A549 (cell line): ENCODE measurements at regions not wholly inside any gene's neighbourhood (a gene's known extent, or its start where the extent isn't known, plus 50 kb on each side); places are given as distances from the start of the nearest gene placed in this dataset.

ENCODE experiments used
- ATAC-seq, 2 experiments: fragments of 200-7000 bp in 1 of 2; fragments of >200 bp in 1 of 2; cut with Nextera tagmentation in 1 of 2; cut with Tn5 transposase in 1 of 2; 3 replicates each; pipeline versions ENCODE4 v1.8.0 to v1.9.1; 2018 to 2020; ENCODE audit warnings: mild to moderate bottlenecking in 1 of 2, moderate library complexity in 1 of 2
- CTCF ChIA-PET: fragments of 300-600 bp; sonication (Branson Sonifier 250); formaldehyde crosslinking; extraction: SDS; loops from one replicate; lab custom pipeline; 2021; ENCODE audit warnings: antibody characterized with exemption, inconsistent platforms; lab: Yijun Ruan, JAX
- POLR2A ChIA-PET: fragments of 350-600 bp; formaldehyde crosslinking; extraction: SDS; loops from one replicate; lab custom pipeline; 2021; ENCODE audit warnings: antibody characterized with exemption, inconsistent platforms; lab: Yijun Ruan, JAX
- DNase-seq, 2 experiments: peaks; one replicate each; pipeline versions ENCODE4 v3.0.0 to v3.0.0-alpha.2; 2011 to 2016; ENCODE audit warnings: low read depth in 1 of 2, low spot score in 1 of 2
- FAIRE-seq: peaks from 2 replicates; lab custom pipeline; 2011; peaks lifted over from hg19 to GRCh38; lab: Jason Lieb, UNC
- H3K27ac ChIP-seq, 2 experiments: fragments of >200 bp; sonication (Bioruptor Twin); formaldehyde crosslinking; 3 replicates each; pipeline ENCODE4 v1.5.1; 2016 to 2017
- H3K4me1 ChIP-seq: fragments of >200 bp; sonication (Bioruptor Twin); formaldehyde crosslinking; 3 replicates; pipeline ENCODE4 v1.6.1; 2016
- H3K4me2 ChIP-seq: fragments of >200 bp; sonication (Bioruptor Twin); formaldehyde crosslinking; 3 replicates; pipeline ENCODE4 v1.6.1; 2016
- H3K4me3 ChIP-seq: fragments of >200 bp; sonication (Bioruptor Twin); formaldehyde crosslinking; 3 replicates; pipeline ENCODE4 v1.5.1; 2016
- H3K9me3 ChIP-seq: fragments of >200 bp; sonication (Bioruptor Twin); formaldehyde crosslinking; 3 replicates; pipeline ENCODE4 v1.6.1; 2016
- CEBPB ChIP-seq, 2 experiments: fragments of >200 bp in 1 of 2; sonication (Bioruptor Twin) in 1 of 2; formaldehyde crosslinking in 1 of 2; IDR thresholded peaks; 2 replicates each; pipeline ENCODE4 v1.6.1; 2012 to 2016
- CHD2 ChIP-seq: fragments of 150-350 bp; IDR thresholded peaks from 2 replicates; pipeline ENCODE4 v1.6.1; 2014; ENCODE audit warnings: low read length; ENCODE audit not compliant: partially characterized antibody
- CHD4 ChIP-seq: fragments of 200-600 bp; sonication (generic); IDR thresholded peaks from 2 replicates; pipeline ENCODE4 v1.6.1; 2016; ENCODE audit warnings: antibody characterized with exemption, mild to moderate bottlenecking, borderline replicate concordance
- ELK1 ChIP-seq: fragments of 150-350 bp; IDR thresholded peaks from 2 replicates; pipeline ENCODE4 v1.6.1; 2014; ENCODE audit warnings: low read depth, mild to moderate bottlenecking, low read length
- EP300 ChIP-seq, 2 experiments: fragments of >200 bp; sonication (Bioruptor Twin); formaldehyde crosslinking; IDR thresholded peaks; 2 replicates in 1 of 2; 3 replicates in 1 of 2; pipeline ENCODE4 v1.6.1; 2016 to 2017
- FOSB ChIP-seq: fragments of 250-450 bp; sonication (Bioruptor Pico); IDR thresholded peaks from 2 replicates; pipeline ENCODE4 v1.5.0; 2020; ENCODE audit warnings: mild to moderate bottlenecking, moderate library complexity
- HDAC2 ChIP-seq: fragments of 200-600 bp; sonication (generic); IDR thresholded peaks from 2 replicates; pipeline ENCODE4 v1.6.1; 2016
- JUNB ChIP-seq: fragments of >200 bp; sonication (Bioruptor Twin); formaldehyde crosslinking; IDR thresholded peaks from 2 replicates; pipeline ENCODE4 v1.6.1; 2016
- KDM1A ChIP-seq: fragments of 200-600 bp; sonication (generic); IDR thresholded peaks from 2 replicates; pipeline ENCODE4 v1.6.1; 2016; ENCODE audit warnings: low read depth, mild to moderate bottlenecking
- KDM5A ChIP-seq: fragments of 200-600 bp; sonication (generic); IDR thresholded peaks from 2 replicates; pipeline ENCODE4 v1.6.1; 2016; ENCODE audit warnings: antibody characterized with exemption, mild to moderate bottlenecking
- MAZ ChIP-seq: fragments of 150-350 bp; IDR thresholded peaks from 2 replicates; pipeline ENCODE4 v1.6.1; 2014; ENCODE audit warnings: antibody characterized with exemption, low read depth, low read length, borderline replicate concordance
- PHF8 ChIP-seq: fragments of 200-600 bp; sonication (generic); IDR thresholded peaks from 2 replicates; pipeline ENCODE4 v1.6.1; 2016; ENCODE audit warnings: low read depth, mild to moderate bottlenecking, antibody characterized with exemption, moderate library complexity, borderline replicate concordance
- POLR2A ChIP-seq: IDR thresholded peaks from 2 replicates; pipeline ENCODE4 v1.6.1; 2012; ENCODE audit warnings: mild to moderate bottlenecking, low read length
- RFX5 ChIP-seq: fragments of 450-650 bp; IDR thresholded peaks from 2 replicates; pipeline ENCODE4 v1.7.1; 2014; ENCODE audit warnings: antibody characterized with exemption, mild to moderate bottlenecking, moderate library complexity
- SMC3 ChIP-seq: fragments of >200 bp; sonication (Bioruptor Twin); formaldehyde crosslinking; IDR thresholded peaks from 3 replicates; pipeline ENCODE4 v1.6.1; 2018; ENCODE audit warnings: inconsistent platforms
- TFCP2L1 ChIP-seq: fragments of 250-450 bp; sonication (Bioruptor Pico); IDR thresholded peaks from 2 replicates; pipeline ENCODE4 v1.5.0; 2021; ENCODE audit warnings: mild to moderate bottlenecking
- WGBS: methylation state at CpG from one replicate; pipeline ENCODE4 v1.1.6; 2017; ENCODE audit errors: missing lambda C conversion rate; 5-methylcytosine and 5-hydroxymethylcytosine counted together
- TF ChIP-seq, protein P1 (sequence below): fragments of 250-450 bp; sonication (Bioruptor Pico); IDR thresholded peaks from 2 replicates; pipeline ENCODE4 v1.5.0; 2020; ENCODE audit warnings: low read depth, mild to moderate bottlenecking, moderate library complexity
- TF ChIP-seq, protein P2 (sequence below): fragments of 200-600 bp; sonication (generic); IDR thresholded peaks from 2 replicates; pipeline ENCODE4 v1.6.1; 2016; ENCODE audit warnings: antibody characterized with exemption, mild to moderate bottlenecking, moderate library complexity
- TF ChIP-seq, protein P3 (sequence below): fragments of >200 bp; sonication (Bioruptor Twin); formaldehyde crosslinking; IDR thresholded peaks from 3 replicates; pipeline ENCODE4 v1.5.1; 2016
- TF ChIP-seq, protein P4 (sequence below): fragments of 450-650 bp; IDR thresholded peaks from 2 replicates; pipeline ENCODE4 v1.6.1; 2014; ENCODE audit warnings: antibody characterized with exemption

DNA sequence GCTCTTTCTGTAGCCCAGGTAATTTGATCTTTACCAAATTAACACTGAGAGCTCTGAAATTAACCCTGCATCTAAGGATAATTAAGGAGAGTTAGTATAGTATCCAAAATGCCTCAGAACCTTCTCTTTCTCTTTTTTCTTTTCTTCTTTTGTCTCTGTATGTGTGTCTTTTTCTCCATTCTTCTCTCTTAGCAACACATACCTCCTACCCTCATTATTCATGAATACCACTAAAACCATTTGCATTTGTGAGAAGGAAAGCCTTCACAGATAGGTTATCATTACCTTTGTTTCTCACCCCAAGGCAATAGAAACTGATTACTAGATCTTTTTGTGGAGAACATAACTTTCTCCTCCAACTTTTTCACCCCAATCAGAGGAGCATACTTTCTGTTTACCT is 376.5 kb upstream of the NXPH2 start:
- TF ChIP-seq, protein P1, sequence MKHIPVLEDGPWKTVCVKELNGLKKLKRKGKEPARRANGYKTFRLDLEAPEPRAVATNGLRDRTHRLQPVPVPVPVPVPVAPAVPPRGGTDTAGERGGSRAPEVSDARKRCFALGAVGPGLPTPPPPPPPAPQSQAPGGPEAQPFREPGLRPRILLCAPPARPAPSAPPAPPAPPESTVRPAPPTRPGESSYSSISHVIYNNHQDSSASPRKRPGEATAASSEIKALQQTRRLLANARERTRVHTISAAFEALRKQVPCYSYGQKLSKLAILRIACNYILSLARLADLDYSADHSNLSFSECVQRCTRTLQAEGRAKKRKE (CRISPR knock-in tag) = no peak
- TF ChIP-seq JUNB (no peak), ELK1 (no peak), CHD4 (no peak), CHD2 (no peak), EP300 (IDR thresholded peaks at IDR 0.05) (no peak)
- TF ChIP-seq, protein P2, sequence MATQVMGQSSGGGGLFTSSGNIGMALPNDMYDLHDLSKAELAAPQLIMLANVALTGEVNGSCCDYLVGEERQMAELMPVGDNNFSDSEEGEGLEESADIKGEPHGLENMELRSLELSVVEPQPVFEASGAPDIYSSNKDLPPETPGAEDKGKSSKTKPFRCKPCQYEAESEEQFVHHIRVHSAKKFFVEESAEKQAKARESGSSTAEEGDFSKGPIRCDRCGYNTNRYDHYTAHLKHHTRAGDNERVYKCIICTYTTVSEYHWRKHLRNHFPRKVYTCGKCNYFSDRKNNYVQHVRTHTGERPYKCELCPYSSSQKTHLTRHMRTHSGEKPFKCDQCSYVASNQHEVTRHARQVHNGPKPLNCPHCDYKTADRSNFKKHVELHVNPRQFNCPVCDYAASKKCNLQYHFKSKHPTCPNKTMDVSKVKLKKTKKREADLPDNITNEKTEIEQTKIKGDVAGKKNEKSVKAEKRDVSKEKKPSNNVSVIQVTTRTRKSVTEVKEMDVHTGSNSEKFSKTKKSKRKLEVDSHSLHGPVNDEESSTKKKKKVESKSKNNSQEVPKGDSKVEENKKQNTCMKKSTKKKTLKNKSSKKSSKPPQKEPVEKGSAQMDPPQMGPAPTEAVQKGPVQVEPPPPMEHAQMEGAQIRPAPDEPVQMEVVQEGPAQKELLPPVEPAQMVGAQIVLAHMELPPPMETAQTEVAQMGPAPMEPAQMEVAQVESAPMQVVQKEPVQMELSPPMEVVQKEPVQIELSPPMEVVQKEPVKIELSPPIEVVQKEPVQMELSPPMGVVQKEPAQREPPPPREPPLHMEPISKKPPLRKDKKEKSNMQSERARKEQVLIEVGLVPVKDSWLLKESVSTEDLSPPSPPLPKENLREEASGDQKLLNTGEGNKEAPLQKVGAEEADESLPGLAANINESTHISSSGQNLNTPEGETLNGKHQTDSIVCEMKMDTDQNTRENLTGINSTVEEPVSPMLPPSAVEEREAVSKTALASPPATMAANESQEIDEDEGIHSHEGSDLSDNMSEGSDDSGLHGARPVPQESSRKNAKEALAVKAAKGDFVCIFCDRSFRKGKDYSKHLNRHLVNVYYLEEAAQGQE = no peak
- DNase-seq (no peak), FAIRE-seq (no peak), ATAC-seq (no peak)
- H3K4me2 ChIP-seq = no peak overlapping the region
- H3K4me3 ChIP-seq = no peak overlapping the region
- H3K4me1 ChIP-seq = no peaks in the 10 kb centered on the region
- no peaks in the 10 kb centered on the region for H3K9me3 ChIP-seq
- H3K27ac ChIP-seq = no peak overlapping the region
- CTCF ChIA-PET = no interaction called here
- POLR2A ChIA-PET = no interaction called here

DNA sequence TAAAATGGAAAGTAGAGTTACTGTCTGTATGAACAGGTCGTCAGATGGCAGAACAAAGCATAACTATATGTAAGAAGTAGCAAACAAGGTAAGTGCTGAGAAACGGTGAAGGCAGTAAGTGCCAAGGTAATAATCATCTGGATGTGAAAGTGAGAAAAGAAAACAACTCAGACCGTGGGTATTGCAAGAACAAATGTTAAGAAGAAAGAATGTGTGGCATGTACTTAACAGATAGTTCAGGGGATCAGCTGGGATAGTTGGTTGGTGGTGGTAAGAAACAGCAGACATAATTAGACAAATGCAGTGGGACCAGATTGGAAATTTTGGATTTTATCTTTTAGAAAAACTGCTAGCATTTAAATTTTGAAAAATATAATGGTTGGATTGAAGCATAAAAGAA is 375.8 kb upstream of the NXPH2 start:
- no peak for ATAC-seq
- ChIA-PET CTCF (no interaction called here), POLR2A (no interaction called here)
- Histone ChIP-seq H3K4me1 (no peaks in the 10 kb centered on the region), H3K4me2 (no peak overlapping the region), H3K27ac (no peak overlapping the region), H3K4me3 (no peak overlapping the region), H3K9me3 (no peaks in the 10 kb centered on the region)
- DNase-seq = no peak
- FAIRE-seq = no peak
- WGBS = 0% methylated on average over 3 of the region's 3 CpGs
- TF ChIP-seq CHD4 = no peak
- no peak for TF ChIP-seq MAZ
- TF ChIP-seq, protein P3, sequence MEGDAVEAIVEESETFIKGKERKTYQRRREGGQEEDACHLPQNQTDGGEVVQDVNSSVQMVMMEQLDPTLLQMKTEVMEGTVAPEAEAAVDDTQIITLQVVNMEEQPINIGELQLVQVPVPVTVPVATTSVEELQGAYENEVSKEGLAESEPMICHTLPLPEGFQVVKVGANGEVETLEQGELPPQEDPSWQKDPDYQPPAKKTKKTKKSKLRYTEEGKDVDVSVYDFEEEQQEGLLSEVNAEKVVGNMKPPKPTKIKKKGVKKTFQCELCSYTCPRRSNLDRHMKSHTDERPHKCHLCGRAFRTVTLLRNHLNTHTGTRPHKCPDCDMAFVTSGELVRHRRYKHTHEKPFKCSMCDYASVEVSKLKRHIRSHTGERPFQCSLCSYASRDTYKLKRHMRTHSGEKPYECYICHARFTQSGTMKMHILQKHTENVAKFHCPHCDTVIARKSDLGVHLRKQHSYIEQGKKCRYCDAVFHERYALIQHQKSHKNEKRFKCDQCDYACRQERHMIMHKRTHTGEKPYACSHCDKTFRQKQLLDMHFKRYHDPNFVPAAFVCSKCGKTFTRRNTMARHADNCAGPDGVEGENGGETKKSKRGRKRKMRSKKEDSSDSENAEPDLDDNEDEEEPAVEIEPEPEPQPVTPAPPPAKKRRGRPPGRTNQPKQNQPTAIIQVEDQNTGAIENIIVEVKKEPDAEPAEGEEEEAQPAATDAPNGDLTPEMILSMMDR = no peak
- no peak for TF ChIP-seq PHF8
- no peak for TF ChIP-seq ELK1
- TF ChIP-seq POLR2A = no peak
- TF ChIP-seq SMC3 = no peak
- no peak for TF ChIP-seq TFCP2L1 (CRISPR knock-in tag)
- TF ChIP-seq KDM1A = no peak
- TF ChIP-seq, protein P4, sequence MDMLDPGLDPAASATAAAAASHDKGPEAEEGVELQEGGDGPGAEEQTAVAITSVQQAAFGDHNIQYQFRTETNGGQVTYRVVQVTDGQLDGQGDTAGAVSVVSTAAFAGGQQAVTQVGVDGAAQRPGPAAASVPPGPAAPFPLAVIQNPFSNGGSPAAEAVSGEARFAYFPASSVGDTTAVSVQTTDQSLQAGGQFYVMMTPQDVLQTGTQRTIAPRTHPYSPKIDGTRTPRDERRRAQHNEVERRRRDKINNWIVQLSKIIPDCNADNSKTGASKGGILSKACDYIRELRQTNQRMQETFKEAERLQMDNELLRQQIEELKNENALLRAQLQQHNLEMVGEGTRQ = no peak
- TF ChIP-seq KDM5A = no peak
- no peak for TF ChIP-seq RFX5
- no peak for TF ChIP-seq CEBPB (IDR thresholded peaks at IDR 0.05)
- TF ChIP-seq JUNB = no peak
- no peak for TF ChIP-seq HDAC2
- no peak for TF ChIP-seq FOSB (CRISPR knock-in tag)
